ENCODE measurements at regions not wholly inside any gene's neighbourhood (a gene's known extent, or its start where the extent isn't known, plus 50 kb on each side); places are given as distances from the start of the nearest gene placed in this dataset.

- Mint-ChIP-seq H3K4me3 (ENCODE audit: unreplicated experiment) (no peak overlapping the region), H3K27me3 (ENCODE audit: low read depth) (no peaks in the 10 kb centered on the region), H3K36me3 (ENCODE audit: low read depth) (no peaks in the 10 kb centered on the region), H3K9me3 (ENCODE audit: low read depth) (no peaks in the 10 kb centered on the region), H3K4me1 (ENCODE audit: low read depth) (peaks cover 51% of the 10 kb centered on the region), H3K27ac (ENCODE audit: unreplicated experiment) (no peak overlapping the region)
- TF ChIP-seq, protein P1, sequence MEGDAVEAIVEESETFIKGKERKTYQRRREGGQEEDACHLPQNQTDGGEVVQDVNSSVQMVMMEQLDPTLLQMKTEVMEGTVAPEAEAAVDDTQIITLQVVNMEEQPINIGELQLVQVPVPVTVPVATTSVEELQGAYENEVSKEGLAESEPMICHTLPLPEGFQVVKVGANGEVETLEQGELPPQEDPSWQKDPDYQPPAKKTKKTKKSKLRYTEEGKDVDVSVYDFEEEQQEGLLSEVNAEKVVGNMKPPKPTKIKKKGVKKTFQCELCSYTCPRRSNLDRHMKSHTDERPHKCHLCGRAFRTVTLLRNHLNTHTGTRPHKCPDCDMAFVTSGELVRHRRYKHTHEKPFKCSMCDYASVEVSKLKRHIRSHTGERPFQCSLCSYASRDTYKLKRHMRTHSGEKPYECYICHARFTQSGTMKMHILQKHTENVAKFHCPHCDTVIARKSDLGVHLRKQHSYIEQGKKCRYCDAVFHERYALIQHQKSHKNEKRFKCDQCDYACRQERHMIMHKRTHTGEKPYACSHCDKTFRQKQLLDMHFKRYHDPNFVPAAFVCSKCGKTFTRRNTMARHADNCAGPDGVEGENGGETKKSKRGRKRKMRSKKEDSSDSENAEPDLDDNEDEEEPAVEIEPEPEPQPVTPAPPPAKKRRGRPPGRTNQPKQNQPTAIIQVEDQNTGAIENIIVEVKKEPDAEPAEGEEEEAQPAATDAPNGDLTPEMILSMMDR (IDR thresholded peaks at IDR 0.05) = peak; percentile 95
- no peak for DNase-seq (ENCODE audit: low spot score)
These were observed 78.7 kb upstream of the DCLK2 start for GRCh38 chr4:149999485-150000074.

GRCh38 chr4:150001815-150002214 is 76.4 kb upstream of the DCLK2 start:
- no peaks in the 10 kb centered on the region for H3K36me3 Mint-ChIP-seq (ENCODE audit: low read depth)
- no peaks in the 10 kb centered on the region for H3K27me3 Mint-ChIP-seq (ENCODE audit: low read depth)
- peaks cover 74% of the 10 kb centered on the region for H3K4me1 Mint-ChIP-seq (ENCODE audit: low read depth)
- TF ChIP-seq, protein P1 (IDR thresholded peaks at IDR 0.05) = no peak
- no peak for DNase-seq (ENCODE audit: low spot score)
- no peak overlapping the region for H3K4me3 Mint-ChIP-seq (ENCODE audit: unreplicated experiment)
- H3K9me3 Mint-ChIP-seq (ENCODE audit: low read depth) = no peaks in the 10 kb centered on the region
- peak overlapping the region; percentile 76 for H3K27ac Mint-ChIP-seq (ENCODE audit: unreplicated experiment)

DNA sequence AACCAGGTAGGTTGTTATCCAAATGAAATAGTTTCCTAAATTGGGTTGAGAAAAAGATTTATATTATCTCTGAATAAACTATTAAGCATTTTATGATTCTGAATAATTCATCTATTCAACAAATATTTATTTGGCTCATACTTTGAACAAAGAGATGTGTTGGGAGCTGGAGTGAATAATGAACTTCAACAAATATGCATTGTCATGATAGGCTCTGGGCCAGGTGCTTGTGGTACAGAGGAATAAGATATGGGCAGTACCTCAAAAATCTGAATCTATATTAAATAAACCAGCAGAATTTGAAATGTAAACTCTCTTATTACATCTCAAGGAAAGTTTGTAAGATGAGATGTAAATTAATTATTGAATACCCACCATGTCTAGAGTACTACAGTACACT is 75.7 kb upstream of the DCLK2 start:
- Mint-ChIP-seq H3K27me3 (ENCODE audit: low read depth) (no peaks in the 10 kb centered on the region), H3K4me3 (ENCODE audit: unreplicated experiment) (no peak overlapping the region), H3K27ac (ENCODE audit: unreplicated experiment) (peak overlapping the region; percentile 49), H3K4me1 (ENCODE audit: low read depth) (peaks cover 81% of the 10 kb centered on the region), H3K9me3 (ENCODE audit: low read depth) (no peaks in the 10 kb centered on the region), H3K36me3 (ENCODE audit: low read depth) (no peaks in the 10 kb centered on the region)
- no peak for DNase-seq (ENCODE audit: low spot score)
- TF ChIP-seq, protein P1 (IDR thresholded peaks at IDR 0.05) = no peak

DNA sequence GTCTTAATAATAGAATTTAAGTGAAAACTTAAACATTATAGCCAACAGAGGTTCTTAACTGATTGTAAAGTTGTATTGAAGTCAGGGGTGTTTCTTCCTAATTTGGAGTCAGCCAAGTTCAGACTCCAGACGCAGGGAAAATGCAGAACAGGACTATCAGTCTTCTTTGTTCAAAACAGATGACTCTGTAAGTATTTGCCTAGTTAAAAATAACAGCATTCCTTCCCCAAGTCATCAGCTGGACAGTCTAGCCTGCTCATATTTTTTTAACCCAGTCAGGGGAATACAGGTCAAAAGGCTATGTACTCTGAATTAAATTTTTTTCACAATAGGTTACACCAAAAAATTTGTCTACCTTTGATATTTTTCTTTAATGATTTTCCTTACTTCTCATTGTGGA is 73.8 kb upstream of the DCLK2 start:
- no peak for DNase-seq (ENCODE audit: low spot score)
- Mint-ChIP-seq H3K4me1 (ENCODE audit: low read depth) (peaks cover 77% of the 10 kb centered on the region), H3K27me3 (ENCODE audit: low read depth) (no peaks in the 10 kb centered on the region), H3K9me3 (ENCODE audit: low read depth) (no peaks in the 10 kb centered on the region), H3K36me3 (ENCODE audit: low read depth) (no peaks in the 10 kb centered on the region), H3K27ac (ENCODE audit: unreplicated experiment) (peak overlapping the region; percentile 94), H3K4me3 (ENCODE audit: unreplicated experiment) (no peak overlapping the region)
- TF ChIP-seq, protein P1 (IDR thresholded peaks at IDR 0.05) = no peak

DNA sequence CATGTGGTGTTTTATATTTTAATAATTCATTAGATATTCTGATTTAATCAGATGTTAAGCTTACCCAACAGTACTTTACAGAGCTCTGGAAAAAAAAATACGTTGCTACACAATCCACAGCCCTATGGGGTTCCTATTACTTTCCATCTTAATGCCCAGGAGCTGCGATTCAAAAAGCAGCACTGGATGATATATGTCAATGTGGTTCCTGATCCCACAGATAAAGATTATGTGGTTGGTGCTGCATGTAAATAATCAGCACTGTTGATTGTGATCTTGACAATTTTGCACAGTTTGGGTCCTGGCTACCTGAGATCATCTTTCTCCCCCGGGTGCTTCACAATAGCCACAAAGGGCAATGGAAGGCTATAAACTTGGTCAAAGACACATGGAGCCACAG is 72.7 kb upstream of the DCLK2 start:
- Mint-ChIP-seq H3K27ac (ENCODE audit: unreplicated experiment) (peak overlapping the region; percentile 77), H3K36me3 (ENCODE audit: low read depth) (no peaks in the 10 kb centered on the region), H3K4me3 (ENCODE audit: unreplicated experiment) (no peak overlapping the region), H3K27me3 (ENCODE audit: low read depth) (no peaks in the 10 kb centered on the region), H3K4me1 (ENCODE audit: low read depth) (peaks cover 69% of the 10 kb centered on the region), H3K9me3 (ENCODE audit: low read depth) (no peaks in the 10 kb centered on the region)
- TF ChIP-seq, protein P1 (IDR thresholded peaks at IDR 0.05) = no peak
- DNase-seq (ENCODE audit: low spot score) = no peak
